WTC11 (cell line): ENCODE measurements at regions not wholly inside any gene's neighbourhood (a gene's known extent, or its start where the extent isn't known, plus 50 kb on each side); places are given as distances from the start of the nearest gene placed in this dataset.

Source experiments
- ATAC-seq: fragments of 200-7000 bp; cut with Tn5 transposase; 2 replicates; pipeline ENCODE4 v1.10.0; 2021; ENCODE audit warnings: mild to moderate bottlenecking, moderate library complexity
- CTCF ChIA-PET: fragments of 300-600 bp; sonication (Branson Sonifier 250); formaldehyde crosslinking; loops from one replicate; lab custom pipeline; 2021; ENCODE audit warnings: antibody characterized with exemption; lab: Charles Lee
- POLR2A ChIA-PET: fragments of 350-600 bp; sonication (Branson Sonifier 250); formaldehyde crosslinking; loops from one replicate; lab custom pipeline; 2021; ENCODE audit warnings: antibody characterized with exemption; lab: Charles Lee
- DNase-seq: peaks from one replicate; pipeline ENCODE4 v3.0.0; 2021; ENCODE audit warnings: low spot score
- H3K27ac Mint-ChIP-seq: 2 replicates; pipeline ENCODE4 v1.8.0; 2021; ENCODE audit warnings: mixed read lengths
- H3K27me3 Mint-ChIP-seq: 2 replicates; pipeline ENCODE4 v1.8.0; 2021; ENCODE audit warnings: low read depth, mild to moderate bottlenecking, moderate library complexity, mixed read lengths
- H3K36me3 Mint-ChIP-seq: 2 replicates; pipeline ENCODE4 v1.8.0; 2021; ENCODE audit warnings: mixed read lengths
- H3K4me1 Mint-ChIP-seq: 2 replicates; pipeline ENCODE4 v1.8.0; 2022; ENCODE audit warnings: mixed read lengths
- H3K4me3 Mint-ChIP-seq: 2 replicates; pipeline ENCODE4 v1.8.0; 2021; ENCODE audit warnings: mild to moderate bottlenecking, moderate library complexity, mixed read lengths
- H3K9me3 Mint-ChIP-seq: 2 replicates; pipeline ENCODE4 v1.8.0; 2021; ENCODE audit warnings: mixed read lengths
- ATF1 ChIP-seq: sonication (generic); formaldehyde crosslinking; IDR thresholded peaks from 2 replicates; pipeline ENCODE4 v1.8.1; 2023; ENCODE audit warnings: mild to moderate bottlenecking, moderate library complexity, missing genetic modification reagents
- HMGA2 ChIP-seq: fragments of 250-450 bp; sonication (Bioruptor Pico); IDR thresholded peaks from 2 replicates; pipeline ENCODE4 v1.4.0; 2021; ENCODE audit warnings: mild to moderate bottlenecking, moderate library complexity
- TF ChIP-seq, protein P1 (sequence below): sonication (generic); formaldehyde crosslinking; IDR thresholded peaks from 2 replicates; pipeline ENCODE4 v1.8.0; 2022; ENCODE audit warnings: missing genetic modification reagents
- TF ChIP-seq, protein P2 (sequence below): sonication (generic); formaldehyde crosslinking; IDR thresholded peaks from 2 replicates; pipeline ENCODE4 v1.8.0; 2023; ENCODE audit warnings: missing genetic modification reagents, mild to moderate bottlenecking, borderline replicate concordance
- TF ChIP-seq, protein P3 (sequence below): sonication (generic); formaldehyde crosslinking; IDR thresholded peaks from 2 replicates; pipeline ENCODE4 v1.8.1; 2023; ENCODE audit warnings: mild to moderate bottlenecking, missing genetic modification reagents, borderline replicate concordance
- TF ChIP-seq, protein P4 (sequence below): sonication (generic); formaldehyde crosslinking; IDR thresholded peaks from 2 replicates; pipeline ENCODE4 v1.8.1; 2023; ENCODE audit warnings: mild to moderate bottlenecking, missing genetic modification reagents

DNA sequence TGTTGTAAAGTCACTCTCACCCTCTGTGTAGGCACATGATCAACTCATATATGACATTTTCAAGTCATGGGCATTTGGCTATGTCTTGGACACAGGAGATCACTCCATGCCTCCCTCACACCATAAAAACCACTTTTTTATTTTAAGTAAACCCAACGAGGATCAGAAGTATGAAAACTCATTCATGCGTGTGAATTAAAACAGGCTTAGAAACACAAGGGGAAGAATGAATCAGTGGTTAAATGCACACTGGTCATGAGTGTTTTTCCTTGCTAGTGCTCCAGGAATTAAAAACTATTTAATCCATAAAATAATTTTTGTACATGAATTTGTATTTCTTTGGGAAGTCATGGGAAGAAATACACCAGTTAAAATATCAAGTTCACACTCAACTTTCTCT is 198.4 kb downstream of the GALC start:
- ChIA-PET POLR2A (no interaction called here), CTCF (interaction anchor here (4.1 kb wide), 1 partner anchor 11 kb away, joined by 26 read pairs; no protein-coding TSS in a partner anchor)
- Mint-ChIP-seq H3K27ac (no peak overlapping the region), H3K36me3 (no peaks in the 10 kb centered on the region), H3K9me3 (no peaks in the 10 kb centered on the region), H3K4me1 (peaks cover 22% of the 10 kb centered on the region), H3K27me3 (peaks cover 9% of the 10 kb centered on the region), H3K4me3 (no peak overlapping the region)
- ATAC-seq (no peak), DNase-seq (no peak)
- TF ChIP-seq, protein P1, sequence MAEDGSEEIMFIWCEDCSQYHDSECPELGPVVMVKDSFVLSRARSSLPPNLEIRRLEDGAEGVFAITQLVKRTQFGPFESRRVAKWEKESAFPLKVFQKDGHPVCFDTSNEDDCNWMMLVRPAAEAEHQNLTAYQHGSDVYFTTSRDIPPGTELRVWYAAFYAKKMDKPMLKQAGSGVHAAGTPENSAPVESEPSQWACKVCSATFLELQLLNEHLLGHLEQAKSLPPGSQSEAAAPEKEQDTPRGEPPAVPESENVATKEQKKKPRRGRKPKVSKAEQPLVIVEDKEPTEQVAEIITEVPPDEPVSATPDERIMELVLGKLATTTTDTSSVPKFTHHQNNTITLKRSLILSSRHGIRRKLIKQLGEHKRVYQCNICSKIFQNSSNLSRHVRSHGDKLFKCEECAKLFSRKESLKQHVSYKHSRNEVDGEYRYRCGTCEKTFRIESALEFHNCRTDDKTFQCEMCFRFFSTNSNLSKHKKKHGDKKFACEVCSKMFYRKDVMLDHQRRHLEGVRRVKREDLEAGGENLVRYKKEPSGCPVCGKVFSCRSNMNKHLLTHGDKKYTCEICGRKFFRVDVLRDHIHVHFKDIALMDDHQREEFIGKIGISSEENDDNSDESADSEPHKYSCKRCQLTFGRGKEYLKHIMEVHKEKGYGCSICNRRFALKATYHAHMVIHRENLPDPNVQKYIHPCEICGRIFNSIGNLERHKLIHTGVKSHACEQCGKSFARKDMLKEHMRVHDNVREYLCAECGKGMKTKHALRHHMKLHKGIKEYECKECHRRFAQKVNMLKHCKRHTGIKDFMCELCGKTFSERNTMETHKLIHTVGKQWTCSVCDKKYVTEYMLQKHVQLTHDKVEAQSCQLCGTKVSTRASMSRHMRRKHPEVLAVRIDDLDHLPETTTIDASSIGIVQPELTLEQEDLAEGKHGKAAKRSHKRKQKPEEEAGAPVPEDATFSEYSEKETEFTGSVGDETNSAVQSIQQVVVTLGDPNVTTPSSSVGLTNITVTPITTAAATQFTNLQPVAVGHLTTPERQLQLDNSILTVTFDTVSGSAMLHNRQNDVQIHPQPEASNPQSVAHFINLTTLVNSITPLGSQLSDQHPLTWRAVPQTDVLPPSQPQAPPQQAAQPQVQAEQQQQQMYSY (CRISPR knock-in tag) = no peak
- TF ChIP-seq, protein P2, sequence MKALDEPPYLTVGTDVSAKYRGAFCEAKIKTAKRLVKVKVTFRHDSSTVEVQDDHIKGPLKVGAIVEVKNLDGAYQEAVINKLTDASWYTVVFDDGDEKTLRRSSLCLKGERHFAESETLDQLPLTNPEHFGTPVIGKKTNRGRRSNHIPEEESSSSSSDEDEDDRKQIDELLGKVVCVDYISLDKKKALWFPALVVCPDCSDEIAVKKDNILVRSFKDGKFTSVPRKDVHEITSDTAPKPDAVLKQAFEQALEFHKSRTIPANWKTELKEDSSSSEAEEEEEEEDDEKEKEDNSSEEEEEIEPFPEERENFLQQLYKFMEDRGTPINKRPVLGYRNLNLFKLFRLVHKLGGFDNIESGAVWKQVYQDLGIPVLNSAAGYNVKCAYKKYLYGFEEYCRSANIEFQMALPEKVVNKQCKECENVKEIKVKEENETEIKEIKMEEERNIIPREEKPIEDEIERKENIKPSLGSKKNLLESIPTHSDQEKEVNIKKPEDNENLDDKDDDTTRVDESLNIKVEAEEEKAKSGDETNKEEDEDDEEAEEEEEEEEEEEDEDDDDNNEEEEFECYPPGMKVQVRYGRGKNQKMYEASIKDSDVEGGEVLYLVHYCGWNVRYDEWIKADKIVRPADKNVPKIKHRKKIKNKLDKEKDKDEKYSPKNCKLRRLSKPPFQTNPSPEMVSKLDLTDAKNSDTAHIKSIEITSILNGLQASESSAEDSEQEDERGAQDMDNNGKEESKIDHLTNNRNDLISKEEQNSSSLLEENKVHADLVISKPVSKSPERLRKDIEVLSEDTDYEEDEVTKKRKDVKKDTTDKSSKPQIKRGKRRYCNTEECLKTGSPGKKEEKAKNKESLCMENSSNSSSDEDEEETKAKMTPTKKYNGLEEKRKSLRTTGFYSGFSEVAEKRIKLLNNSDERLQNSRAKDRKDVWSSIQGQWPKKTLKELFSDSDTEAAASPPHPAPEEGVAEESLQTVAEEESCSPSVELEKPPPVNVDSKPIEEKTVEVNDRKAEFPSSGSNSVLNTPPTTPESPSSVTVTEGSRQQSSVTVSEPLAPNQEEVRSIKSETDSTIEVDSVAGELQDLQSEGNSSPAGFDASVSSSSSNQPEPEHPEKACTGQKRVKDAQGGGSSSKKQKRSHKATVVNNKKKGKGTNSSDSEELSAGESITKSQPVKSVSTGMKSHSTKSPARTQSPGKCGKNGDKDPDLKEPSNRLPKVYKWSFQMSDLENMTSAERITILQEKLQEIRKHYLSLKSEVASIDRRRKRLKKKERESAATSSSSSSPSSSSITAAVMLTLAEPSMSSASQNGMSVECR (CRISPR knock-in tag) = no peak

DNA sequence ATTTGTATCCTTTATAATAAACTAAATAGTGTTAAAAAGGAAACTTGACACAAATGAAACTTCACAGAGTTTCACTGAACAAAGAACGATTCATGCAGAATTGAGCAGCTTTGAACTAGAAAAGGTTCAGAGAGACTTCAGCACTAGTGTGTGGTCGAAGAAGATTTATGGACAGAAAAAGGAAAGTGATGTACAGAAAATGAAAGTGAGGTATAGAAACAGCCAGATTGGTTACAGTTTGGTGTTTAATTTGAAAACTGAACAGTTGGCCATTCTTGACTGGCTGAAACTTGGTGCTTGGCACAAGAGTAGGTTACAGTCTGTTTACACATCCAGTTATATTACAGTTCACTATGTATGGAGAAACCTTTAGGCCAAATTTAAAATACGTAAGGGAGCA is 207.1 kb downstream of the GALC start:
- H3K27me3 Mint-ChIP-seq = 0 out of 2 replicates have a peak, but pooled peaks cover 2% of the 10 kb centered on the region
- H3K4me1 Mint-ChIP-seq = no peaks in the 10 kb centered on the region; the same call in 1 of the 2 replicates
- no peak for DNase-seq
- ChIA-PET CTCF (interaction anchor here (1.2 kb wide), 1 partner anchor 13 kb away, joined by 3 read pairs; no protein-coding TSS in a partner anchor), POLR2A (no interaction called here)
- no peak overlapping the region for H3K4me3 Mint-ChIP-seq
- H3K36me3 Mint-ChIP-seq = peaks cover 5% of the 10 kb centered on the region
- no peak for ATAC-seq
- H3K27ac Mint-ChIP-seq = no peak overlapping the region
- peaks cover 10% of the 10 kb centered on the region for H3K9me3 Mint-ChIP-seq
- TF ChIP-seq, protein P3, sequence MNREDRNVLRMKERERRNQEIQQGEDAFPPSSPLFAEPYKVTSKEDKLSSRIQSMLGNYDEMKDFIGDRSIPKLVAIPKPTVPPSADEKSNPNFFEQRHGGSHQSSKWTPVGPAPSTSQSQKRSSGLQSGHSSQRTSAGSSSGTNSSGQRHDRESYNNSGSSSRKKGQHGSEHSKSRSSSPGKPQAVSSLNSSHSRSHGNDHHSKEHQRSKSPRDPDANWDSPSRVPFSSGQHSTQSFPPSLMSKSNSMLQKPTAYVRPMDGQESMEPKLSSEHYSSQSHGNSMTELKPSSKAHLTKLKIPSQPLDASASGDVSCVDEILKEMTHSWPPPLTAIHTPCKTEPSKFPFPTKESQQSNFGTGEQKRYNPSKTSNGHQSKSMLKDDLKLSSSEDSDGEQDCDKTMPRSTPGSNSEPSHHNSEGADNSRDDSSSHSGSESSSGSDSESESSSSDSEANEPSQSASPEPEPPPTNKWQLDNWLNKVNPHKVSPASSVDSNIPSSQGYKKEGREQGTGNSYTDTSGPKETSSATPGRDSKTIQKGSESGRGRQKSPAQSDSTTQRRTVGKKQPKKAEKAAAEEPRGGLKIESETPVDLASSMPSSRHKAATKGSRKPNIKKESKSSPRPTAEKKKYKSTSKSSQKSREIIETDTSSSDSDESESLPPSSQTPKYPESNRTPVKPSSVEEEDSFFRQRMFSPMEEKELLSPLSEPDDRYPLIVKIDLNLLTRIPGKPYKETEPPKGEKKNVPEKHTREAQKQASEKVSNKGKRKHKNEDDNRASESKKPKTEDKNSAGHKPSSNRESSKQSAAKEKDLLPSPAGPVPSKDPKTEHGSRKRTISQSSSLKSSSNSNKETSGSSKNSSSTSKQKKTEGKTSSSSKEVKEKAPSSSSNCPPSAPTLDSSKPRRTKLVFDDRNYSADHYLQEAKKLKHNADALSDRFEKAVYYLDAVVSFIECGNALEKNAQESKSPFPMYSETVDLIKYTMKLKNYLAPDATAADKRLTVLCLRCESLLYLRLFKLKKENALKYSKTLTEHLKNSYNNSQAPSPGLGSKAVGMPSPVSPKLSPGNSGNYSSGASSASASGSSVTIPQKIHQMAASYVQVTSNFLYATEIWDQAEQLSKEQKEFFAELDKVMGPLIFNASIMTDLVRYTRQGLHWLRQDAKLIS (CRISPR knock-in tag) = no peak
- TF ChIP-seq HMGA2 (CRISPR knock-in tag) = no peak
- TF ChIP-seq ATF1 = no peak

DNA sequence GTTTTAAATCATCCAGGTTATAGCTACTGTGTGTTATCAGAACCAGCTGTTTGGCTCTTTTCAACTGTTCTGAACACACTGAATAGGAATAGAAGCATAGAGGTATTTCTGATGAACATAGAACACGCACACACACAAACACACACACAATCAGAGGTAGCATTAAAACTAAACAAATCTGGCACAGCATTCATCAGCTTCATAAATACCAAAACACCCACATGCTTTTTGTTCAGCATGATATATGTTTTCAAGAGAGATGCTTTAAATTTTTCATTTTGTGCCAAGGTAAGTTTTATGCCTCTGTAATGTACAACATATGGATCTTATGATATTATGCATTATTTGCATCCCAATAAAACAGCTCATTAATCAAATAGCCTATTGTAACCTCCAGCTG is 208.6 kb downstream of the GALC start:
- Mint-ChIP-seq H3K36me3 (peaks cover 11% of the 10 kb centered on the region), H3K9me3 (peaks cover 26% of the 10 kb centered on the region), H3K4me3 (no peak overlapping the region), H3K4me1 (no peaks in the 10 kb centered on the region; the same call in 1 of the 2 replicates), H3K27ac (no peak overlapping the region), H3K27me3 (no peaks in the 10 kb centered on the region)
- ChIA-PET POLR2A (no interaction called here), CTCF (interaction anchor here (1.1 to 1.6 kb wide), 2 partner anchors 22 to 39 kb away, joined by 6 to 7 read pairs; no protein-coding TSS in a partner anchor)
- ATAC-seq (no peak), DNase-seq (no peak)
- TF ChIP-seq, protein P1 (CRISPR knock-in tag) = no peak
- TF ChIP-seq, protein P4, sequence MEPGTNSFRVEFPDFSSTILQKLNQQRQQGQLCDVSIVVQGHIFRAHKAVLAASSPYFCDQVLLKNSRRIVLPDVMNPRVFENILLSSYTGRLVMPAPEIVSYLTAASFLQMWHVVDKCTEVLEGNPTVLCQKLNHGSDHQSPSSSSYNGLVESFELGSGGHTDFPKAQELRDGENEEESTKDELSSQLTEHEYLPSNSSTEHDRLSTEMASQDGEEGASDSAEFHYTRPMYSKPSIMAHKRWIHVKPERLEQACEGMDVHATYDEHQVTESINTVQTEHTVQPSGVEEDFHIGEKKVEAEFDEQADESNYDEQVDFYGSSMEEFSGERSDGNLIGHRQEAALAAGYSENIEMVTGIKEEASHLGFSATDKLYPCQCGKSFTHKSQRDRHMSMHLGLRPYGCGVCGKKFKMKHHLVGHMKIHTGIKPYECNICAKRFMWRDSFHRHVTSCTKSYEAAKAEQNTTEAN (CRISPR knock-in tag) = no peak
